ENCODE measurements at regions not wholly inside any gene's neighbourhood (a gene's known extent, or its start where the extent isn't known, plus 50 kb on each side); places are given as distances from the start of the nearest gene placed in this dataset.

DNA sequence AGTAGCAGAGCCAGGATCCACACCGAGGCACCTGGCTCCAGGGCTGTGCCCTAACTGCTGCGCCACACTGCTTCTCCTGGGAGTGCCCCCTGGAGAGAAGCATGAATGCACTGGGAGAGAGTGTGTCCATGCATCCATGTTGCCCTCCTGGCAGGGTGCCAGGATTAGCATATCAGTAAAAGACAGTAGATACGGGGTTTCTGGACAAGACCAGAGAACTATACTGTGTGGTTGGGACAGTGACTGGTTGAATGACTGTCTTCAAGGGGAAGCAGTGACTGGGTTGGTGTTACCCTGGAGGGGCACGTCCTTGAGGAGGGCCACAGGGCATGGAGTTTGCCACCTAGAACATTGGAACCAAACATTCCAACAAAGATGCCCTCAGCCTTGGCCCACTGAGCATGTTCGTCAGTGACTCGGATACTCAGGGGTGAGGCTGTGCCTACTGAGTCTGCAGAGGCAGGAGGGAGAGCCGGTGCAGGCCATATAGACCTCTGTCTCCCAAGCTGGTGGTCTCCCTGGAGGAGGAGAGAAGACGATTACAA is 288.8 kb downstream of the CDC5L start:
- H3K27ac Mint-ChIP-seq: no peak overlapping the region
- no peak overlapping the region for H3K4me3 Mint-ChIP-seq
- H3K9me3 Mint-ChIP-seq: no peaks in the 10 kb centered on the region
- H3K4me1 Mint-ChIP-seq (ENCODE audit: low read depth): peaks cover 2% of the 10 kb centered on the region
- intact Hi-C loops (cut with micrococcal nuclease): no loop called here
- no peaks in the 10 kb centered on the region for H3K36me3 Mint-ChIP-seq (ENCODE audit: low read depth)
- H3K27me3 Mint-ChIP-seq: peaks cover 8% of the 10 kb centered on the region

DNA sequence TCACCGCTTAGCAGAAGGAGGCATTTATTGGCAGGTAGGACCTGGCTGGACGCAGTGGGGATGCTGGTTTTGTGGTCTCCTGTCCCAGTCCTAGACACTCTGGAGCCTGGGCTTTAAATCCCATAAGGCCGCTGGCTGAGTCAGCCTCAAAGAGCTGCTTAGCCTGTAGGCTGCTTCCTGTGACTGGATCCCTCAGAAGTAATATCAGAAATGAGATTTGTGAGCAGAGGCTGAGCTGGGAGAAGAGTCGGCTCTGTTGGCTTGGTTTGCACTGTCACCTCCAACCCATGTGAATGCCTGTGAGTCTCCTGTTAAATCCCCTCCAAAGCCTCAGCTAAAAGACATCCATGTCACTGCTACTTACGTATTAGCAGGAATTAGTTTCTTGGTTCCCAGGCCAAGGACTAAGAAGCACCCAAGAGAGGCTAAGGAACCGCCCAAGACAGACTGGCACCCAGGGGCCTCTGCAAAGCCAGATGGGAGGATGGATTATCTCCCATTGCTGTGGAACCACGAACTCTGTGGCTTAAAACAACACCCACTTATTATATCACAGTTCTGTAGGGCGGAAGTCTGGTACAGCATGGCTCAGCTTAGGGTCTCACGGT is 289.4 kb downstream of the CDC5L start:
- H3K9me3 Mint-ChIP-seq: no peaks in the 10 kb centered on the region
- no peak overlapping the region for H3K4me3 Mint-ChIP-seq
- intact Hi-C loops (cut with micrococcal nuclease): no loop called here
- no peak overlapping the region for H3K27ac Mint-ChIP-seq
- no peaks in the 10 kb centered on the region for H3K4me1 Mint-ChIP-seq (ENCODE audit: low read depth)
- no peaks in the 10 kb centered on the region for H3K36me3 Mint-ChIP-seq (ENCODE audit: low read depth)
- H3K27me3 Mint-ChIP-seq: peaks cover 8% of the 10 kb centered on the region

DNA sequence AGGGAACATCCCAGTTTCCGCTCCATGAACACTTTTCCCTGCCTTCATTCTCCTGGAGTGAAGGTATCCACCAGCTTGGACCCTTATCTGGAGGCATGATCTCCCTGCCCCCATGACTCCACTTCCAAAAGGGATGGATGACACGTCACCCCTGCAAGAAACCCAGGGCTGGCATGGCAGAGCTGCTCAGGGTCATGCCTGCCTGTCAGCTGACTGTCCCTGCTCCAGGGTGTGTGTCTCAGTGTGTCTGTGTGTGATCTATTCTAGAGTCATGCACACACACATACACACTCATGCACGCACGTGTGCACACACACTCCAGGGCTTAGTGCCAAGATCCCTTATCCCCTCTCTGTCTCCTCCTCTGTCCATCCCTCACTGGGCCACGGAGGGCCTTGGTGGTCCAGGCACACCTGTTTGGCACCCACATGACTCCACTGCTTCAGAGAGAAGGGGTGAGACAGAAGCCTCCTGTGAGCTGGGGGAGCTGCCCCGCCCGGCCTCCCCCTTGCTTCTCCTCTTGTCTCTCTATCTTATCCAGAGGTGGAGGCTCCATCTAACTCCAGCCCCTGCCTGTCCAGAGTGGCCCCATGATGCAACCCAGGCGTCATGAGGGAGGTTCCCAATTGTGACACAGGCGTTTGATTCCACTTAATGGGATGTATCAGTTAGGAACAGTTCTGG is 290.9 kb downstream of the CDC5L start:
- Mint-ChIP-seq H3K9me3 (no peaks in the 10 kb centered on the region), H3K36me3 (ENCODE audit: low read depth) (no peaks in the 10 kb centered on the region), H3K4me3 (no peak overlapping the region), H3K4me1 (ENCODE audit: low read depth) (no peaks in the 10 kb centered on the region), H3K27me3 (peaks cover 9% of the 10 kb centered on the region), H3K27ac (no peak overlapping the region)
- intact Hi-C loops (cut with micrococcal nuclease): no loop called here

DNA sequence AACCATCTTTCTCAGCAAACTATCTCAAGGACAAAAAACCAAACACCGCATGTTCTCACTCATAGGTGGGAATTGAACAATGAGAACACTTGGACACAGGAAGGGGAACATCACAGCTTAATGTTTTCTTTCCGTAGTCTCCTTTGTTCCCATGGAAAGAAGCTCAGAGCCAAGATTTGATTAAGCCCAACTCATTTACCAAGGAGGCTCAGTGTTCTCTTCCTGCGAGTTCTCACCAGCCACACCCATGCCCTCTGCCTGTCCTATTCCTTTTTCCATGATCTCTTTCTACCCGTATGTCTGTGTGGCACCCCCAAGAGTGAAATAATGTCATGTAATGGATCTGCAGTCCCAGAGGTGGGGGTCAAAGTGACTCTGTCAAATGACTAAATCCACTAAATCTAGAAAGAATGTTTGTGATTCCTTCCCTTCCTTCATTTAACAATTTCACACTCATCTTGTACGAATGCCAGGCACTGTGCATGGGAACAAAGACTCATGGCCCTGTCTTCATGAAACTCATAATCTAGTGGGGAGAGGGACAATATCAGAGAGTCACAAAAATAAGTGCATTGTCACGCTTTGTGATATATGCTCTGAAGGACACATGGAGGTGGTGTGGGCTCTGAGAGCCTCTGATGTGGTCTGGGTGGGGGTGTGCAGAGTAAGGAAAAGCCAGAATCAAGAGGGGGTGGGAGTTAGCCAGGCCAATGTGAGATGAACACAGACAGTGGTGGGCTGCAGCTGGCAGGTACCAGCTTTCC is 292.1 kb downstream of the CDC5L start:
- Mint-ChIP-seq H3K4me1 (ENCODE audit: low read depth) (no peaks in the 10 kb centered on the region), H3K27ac (no peak overlapping the region), H3K4me3 (no peak overlapping the region), H3K9me3 (no peaks in the 10 kb centered on the region), H3K36me3 (ENCODE audit: low read depth) (no peaks in the 10 kb centered on the region), H3K27me3 (peaks cover 5% of the 10 kb centered on the region)
- intact Hi-C loops (cut with micrococcal nuclease): no loop called here

DNA sequence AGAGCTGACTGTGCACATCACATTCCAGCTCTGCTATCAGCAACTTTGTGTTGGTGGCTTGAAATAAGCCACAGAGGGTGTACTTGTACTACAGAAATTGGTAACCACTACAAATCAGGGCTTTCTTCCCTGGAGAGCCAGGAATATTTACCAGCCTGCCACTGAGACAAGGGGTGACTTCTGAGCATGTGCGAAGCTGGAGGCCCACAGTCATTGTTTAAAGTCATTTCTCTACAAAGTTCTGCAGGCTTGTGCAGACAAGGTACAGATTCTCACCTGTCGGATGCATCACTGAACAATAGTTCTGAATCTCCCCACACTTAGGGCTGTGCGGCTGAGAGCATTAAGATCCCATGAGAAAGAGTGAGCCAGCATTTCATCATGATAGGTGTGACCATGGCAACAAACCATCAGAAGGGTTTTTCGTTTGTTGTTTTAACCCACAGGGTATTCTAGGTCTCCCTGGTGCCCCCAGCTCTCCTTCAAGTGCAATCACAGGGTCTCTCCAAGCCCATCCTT is 292.8 kb downstream of the CDC5L start:
- Mint-ChIP-seq H3K27me3 (peaks cover 5% of the 10 kb centered on the region), H3K4me1 (ENCODE audit: low read depth) (no peaks in the 10 kb centered on the region), H3K27ac (no peak overlapping the region), H3K9me3 (no peaks in the 10 kb centered on the region), H3K4me3 (no peak overlapping the region), H3K36me3 (ENCODE audit: low read depth) (no peaks in the 10 kb centered on the region)
- intact Hi-C loops (cut with micrococcal nuclease): no loop called here

DNA sequence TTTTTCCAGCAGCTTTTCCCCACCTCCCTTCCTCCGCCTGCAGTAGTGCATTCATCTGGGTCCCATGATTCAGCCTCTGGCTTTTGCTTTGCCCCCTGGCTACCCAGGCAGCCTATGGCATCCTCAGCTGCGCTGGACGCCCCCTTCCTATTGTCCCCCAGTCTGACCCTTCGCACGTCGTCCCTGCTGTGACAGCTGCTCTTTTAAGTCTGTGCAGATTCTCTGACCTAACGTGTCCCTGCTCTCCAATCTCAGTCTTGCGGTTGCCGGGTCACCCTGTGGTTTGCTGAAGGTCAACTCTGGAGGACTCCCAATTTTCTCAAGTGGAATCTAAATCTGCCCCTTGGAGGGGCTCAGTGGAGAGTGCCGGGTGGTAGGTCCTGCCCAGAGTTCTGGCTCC is 294.3 kb downstream of the CDC5L start:
- H3K27me3 Mint-ChIP-seq: peaks cover 3% of the 10 kb centered on the region
- intact Hi-C loops (cut with micrococcal nuclease): no loop called here
- no peak overlapping the region for H3K4me3 Mint-ChIP-seq
- H3K9me3 Mint-ChIP-seq: peaks cover under 1% of the 10 kb centered on the region
- H3K36me3 Mint-ChIP-seq (ENCODE audit: low read depth): no peaks in the 10 kb centered on the region
- H3K4me1 Mint-ChIP-seq (ENCODE audit: low read depth): no peaks in the 10 kb centered on the region
- H3K27ac Mint-ChIP-seq: no peak overlapping the region

DNA sequence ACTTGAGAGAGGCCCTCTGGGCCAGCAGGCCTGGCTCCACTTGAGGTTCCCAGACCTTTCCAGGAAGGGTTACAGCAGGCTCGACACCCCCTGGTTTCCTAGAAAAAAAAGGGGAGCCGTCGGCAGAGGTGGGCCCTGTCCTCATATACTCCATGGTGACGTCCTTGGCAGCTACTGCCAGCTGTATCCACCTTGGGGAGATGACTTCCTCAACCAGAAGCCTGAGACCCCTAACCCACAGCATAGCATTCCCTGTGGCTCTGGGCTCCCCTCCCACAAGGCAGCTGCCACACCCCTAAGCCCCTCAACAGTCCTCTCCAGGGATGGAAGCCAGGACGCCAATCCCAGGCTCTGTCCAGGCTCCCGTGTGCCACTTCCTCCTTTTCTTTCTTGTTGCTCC is 294.8 kb downstream of the CDC5L start:
- H3K27ac Mint-ChIP-seq: no peak overlapping the region
- intact Hi-C loops (cut with micrococcal nuclease): no loop called here
- no peaks in the 10 kb centered on the region for H3K4me1 Mint-ChIP-seq (ENCODE audit: low read depth)
- H3K4me3 Mint-ChIP-seq: no peak overlapping the region
- H3K36me3 Mint-ChIP-seq (ENCODE audit: low read depth): no peaks in the 10 kb centered on the region
- H3K9me3 Mint-ChIP-seq: peaks cover 6% of the 10 kb centered on the region
- peaks cover 5% of the 10 kb centered on the region for H3K27me3 Mint-ChIP-seq

DNA sequence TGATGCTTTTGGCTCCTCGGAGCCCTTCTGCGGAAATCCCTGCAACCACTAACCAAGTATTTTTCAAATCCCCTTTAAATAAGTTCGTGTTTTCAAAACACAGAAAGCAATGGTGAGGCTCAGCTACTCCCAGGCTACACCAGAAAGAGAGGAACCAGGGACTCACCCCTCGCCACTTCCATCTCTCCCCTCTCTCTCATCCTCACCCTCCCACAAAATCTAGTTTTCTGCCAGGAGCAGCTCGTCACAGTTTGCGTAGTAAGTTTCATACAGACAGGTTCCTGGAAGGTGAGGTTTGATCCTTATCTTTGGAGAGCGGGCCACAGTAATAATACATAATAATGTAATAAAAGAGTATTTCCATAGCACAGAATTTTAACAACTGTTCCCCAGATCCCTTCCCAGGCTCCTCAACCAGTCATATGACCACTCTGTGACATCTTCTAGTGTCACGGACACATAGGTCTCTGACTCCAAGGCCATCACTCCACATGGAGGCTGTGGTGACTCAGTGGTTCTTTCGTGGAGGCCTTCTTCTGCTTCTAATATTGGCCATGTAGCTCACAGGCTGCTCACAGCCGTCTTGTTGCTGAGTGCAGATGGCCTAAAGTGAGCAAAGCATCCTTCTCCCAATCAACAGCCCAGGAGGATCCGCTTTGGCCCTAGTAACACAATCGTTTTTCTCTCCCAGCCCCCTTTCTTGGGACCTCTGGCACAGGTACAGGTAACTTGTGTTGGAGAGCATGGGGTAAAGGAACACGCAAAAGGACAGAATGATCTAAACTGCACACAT is 295.7 kb downstream of the CDC5L start:
- H3K27me3 Mint-ChIP-seq: peaks cover 6% of the 10 kb centered on the region
- no peaks in the 10 kb centered on the region for H3K36me3 Mint-ChIP-seq (ENCODE audit: low read depth)
- peaks cover 14% of the 10 kb centered on the region for H3K9me3 Mint-ChIP-seq
- no peak overlapping the region for H3K4me3 Mint-ChIP-seq
- intact Hi-C loops (cut with micrococcal nuclease): no loop called here
- no peak overlapping the region for H3K27ac Mint-ChIP-seq
- H3K4me1 Mint-ChIP-seq (ENCODE audit: low read depth): no peaks in the 10 kb centered on the region

DNA sequence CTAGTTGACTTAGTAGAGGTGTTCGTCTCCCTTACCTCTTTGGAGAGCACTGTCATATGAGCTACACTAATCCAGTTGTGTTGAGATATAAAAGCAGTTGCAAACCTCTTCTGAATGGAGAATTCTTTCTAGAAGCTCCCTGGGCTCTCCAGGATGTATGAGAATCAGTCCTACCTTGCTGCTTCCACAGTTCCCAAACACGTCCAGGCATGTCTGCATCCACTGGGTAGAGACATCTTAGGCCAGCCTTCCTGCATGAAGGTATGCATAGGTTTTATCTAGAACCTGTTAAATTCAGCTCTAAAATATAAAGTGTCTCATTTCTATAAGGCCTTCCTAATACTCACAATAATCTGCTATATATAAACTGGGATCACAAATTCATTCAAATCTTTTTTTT is 297.7 kb downstream of the CDC5L start:
- Mint-ChIP-seq H3K27ac (no peak overlapping the region), H3K9me3 (peaks cover 27% of the 10 kb centered on the region), H3K4me3 (no peak overlapping the region), H3K4me1 (ENCODE audit: low read depth) (no peaks in the 10 kb centered on the region), H3K27me3 (peaks cover 6% of the 10 kb centered on the region), H3K36me3 (ENCODE audit: low read depth) (no peaks in the 10 kb centered on the region)
- intact Hi-C loops (cut with micrococcal nuclease): no loop called here

DNA sequence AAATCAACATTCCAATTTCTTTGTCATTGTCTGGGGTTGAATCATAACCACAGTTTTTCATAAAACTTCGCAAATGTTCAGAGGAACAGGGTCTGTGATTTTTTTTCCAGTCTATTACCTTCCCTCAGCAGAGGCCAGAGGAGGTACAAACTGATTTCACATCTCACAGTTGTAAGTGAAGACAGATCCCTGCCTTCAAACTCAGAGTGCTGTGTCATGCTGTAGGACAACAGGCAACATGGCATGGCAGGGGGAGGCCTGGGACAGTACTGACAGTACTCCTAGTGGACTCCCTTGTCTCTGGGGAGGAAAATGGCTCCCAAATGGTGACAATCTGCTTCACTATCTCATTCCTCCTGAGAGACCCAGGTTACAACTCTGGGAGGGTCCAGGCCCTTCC is 308.6 kb downstream of the CDC5L start:
- no peaks in the 10 kb centered on the region for H3K36me3 Mint-ChIP-seq (ENCODE audit: low read depth)

DNA sequence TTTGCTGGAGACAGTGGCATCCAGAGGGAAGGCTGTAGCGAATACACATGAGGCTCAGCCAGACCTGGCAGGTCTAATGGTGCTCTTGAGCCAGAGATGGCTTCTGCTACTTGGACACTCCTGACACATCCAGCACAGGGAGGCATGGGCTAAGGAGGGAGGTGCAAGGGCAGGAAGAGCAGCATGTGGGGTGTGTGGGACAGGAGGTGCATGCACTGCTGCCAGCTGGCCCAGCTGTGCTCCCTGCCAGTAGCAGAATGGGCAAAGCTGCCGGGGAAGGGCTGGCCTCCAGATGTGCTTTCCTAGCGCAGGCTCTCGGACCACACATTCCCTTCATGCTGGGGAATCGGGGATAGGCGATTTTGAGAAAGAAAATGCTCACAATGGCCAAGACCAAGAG is 309.2 kb downstream of the CDC5L start:
- Mint-ChIP-seq H3K4me1 (ENCODE audit: low read depth) (no peaks in the 10 kb centered on the region), H3K27me3 (no peaks in the 10 kb centered on the region), H3K36me3 (ENCODE audit: low read depth) (no peaks in the 10 kb centered on the region), H3K9me3 (no peaks in the 10 kb centered on the region), H3K4me3 (no peak overlapping the region), H3K27ac (no peak overlapping the region)
- intact Hi-C loops (cut with micrococcal nuclease): no loop called here

More for the DNA sequence above, 308.6 kb downstream of the CDC5L start:
- no peaks in the 10 kb centered on the region for H3K9me3 Mint-ChIP-seq
- intact Hi-C loops (cut with micrococcal nuclease): no loop called here
- no peak overlapping the region for H3K27ac Mint-ChIP-seq
- no peak overlapping the region for H3K4me3 Mint-ChIP-seq
- H3K4me1 Mint-ChIP-seq (ENCODE audit: low read depth): no peaks in the 10 kb centered on the region
- no peaks in the 10 kb centered on the region for H3K27me3 Mint-ChIP-seq

DNA sequence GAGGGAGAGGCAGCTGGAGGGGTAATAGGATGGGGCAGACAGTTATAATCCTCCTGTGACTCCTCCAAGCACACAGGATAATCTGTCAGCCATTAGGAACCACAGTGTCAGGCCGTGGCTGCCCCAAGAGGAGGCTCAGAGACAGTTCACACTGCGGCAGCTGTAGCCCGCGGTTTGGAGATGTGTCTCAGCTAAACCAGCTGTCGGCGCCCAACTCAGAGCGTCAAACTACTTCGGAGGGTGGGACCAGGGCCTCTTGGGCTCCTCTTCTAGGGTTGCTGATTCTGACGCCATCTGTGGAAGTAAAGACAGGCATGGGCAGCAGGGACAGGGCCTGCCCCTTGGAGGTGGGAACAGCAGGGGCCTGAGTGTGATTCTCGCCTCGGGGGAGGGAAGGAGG is 309.8 kb downstream of the CDC5L start:
- intact Hi-C loops (cut with micrococcal nuclease): no loop called here
- H3K27me3 Mint-ChIP-seq: no peaks in the 10 kb centered on the region

DNA sequence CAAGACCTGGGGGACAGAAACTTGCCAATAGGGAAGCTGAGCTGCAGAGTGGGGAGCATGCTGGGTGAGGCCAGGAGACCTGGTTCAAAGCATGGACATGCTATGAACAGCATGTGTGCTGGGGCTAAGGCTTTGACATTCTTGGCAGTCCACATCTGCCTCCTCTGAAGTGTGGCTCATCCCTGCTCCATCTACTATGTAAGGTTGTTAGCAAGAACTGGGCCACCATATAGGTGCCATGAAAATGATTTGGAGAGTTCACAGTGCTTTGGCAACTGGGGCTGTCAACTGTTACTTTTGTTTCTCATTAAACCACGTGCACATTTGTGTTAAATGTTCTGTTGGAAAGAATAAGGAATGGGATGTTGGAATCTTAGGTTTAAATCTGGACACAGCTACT is 311.1 kb downstream of the CDC5L start:
- Mint-ChIP-seq H3K4me1 (ENCODE audit: low read depth) (no peaks in the 10 kb centered on the region), H3K4me3 (no peak overlapping the region), H3K27me3 (no peaks in the 10 kb centered on the region), H3K9me3 (no peaks in the 10 kb centered on the region), H3K27ac (no peak overlapping the region), H3K36me3 (ENCODE audit: low read depth) (no peaks in the 10 kb centered on the region)
- intact Hi-C loops (cut with micrococcal nuclease): no loop called here

More for the DNA sequence above, 309.8 kb downstream of the CDC5L start:
- H3K4me1 Mint-ChIP-seq (ENCODE audit: low read depth): no peaks in the 10 kb centered on the region
- H3K36me3 Mint-ChIP-seq (ENCODE audit: low read depth): no peaks in the 10 kb centered on the region
- no peaks in the 10 kb centered on the region for H3K9me3 Mint-ChIP-seq
- H3K4me3 Mint-ChIP-seq: no peak overlapping the region
- no peak overlapping the region for H3K27ac Mint-ChIP-seq

Measured in dendritic cell treated with granulocyte-macrophage colony-stimulating factor and Interleukin-4, amounts not matched to agents 40 ng/mL and 50 ng/mL, for 4 days (primary cell).